Stimulated activated CD4-positive, alpha-beta T cell treated with anti-CD3 and anti-CD28 coated beads, Interleukin-4, amount 100 ng/mL, for 4 hours (primary cell): ENCODE measurements at regions not wholly inside any gene's neighbourhood (a gene's known extent, or its start where the extent isn't known, plus 50 kb on each side); places are given as distances from the start of the nearest gene placed in this dataset.

ENCODE experiments used
- DNase-seq, 2 experiments: peaks; one replicate each; pipeline ENCODE4 v3.0.0-alpha.2; 2020

GRCh38 chr9:96183751-96184150, 118.2 kb downstream of the HSD17B3 start:
- DNase-seq = no peak

GRCh38 chr9:96178153-96178552, 123.8 kb downstream of the HSD17B3 start:
- no peak for DNase-seq

GRCh38 chr9:96177719-96178028, 124.3 kb downstream of the HSD17B3 start:
- DNase-seq = no peak

DNA sequence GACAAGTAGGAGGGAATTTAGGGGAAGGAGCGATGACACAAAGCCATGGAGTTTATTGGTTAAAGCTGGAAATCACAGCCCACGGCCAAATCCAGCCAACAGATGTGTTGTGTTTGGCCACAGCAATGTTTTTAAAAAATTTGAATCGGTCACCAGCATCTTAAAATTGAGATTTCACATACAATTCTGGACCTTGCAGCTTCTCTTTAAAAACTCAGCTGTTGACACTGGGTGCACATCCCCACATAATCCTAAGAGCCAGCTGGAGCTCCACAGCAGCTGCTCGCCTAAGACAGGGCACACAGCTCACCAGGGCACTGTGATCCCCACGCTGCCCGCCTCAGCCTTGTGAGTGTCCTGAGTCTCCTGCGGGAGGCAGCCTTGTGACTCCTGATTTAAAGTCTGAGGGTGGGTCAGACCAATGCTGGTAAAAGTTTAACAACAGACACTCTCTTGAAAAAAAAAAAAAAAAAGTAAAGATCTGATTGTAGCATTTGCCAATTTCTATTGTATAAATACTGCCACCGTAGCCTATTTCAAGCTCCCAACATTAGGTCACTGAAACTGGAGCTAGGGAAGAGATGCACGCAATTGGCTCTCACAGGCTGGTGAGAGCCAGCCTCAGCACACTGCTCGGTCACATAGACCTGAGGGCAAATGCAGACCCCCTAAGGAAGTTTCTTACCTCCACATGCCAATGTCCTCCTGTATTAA, 124.8 kb downstream of the HSD17B3 start:
- no peak for DNase-seq

- no peak for DNase-seq
Observed at GRCh38 chr9:96175796-96176195, 126.2 kb downstream of the HSD17B3 start.

DNA sequence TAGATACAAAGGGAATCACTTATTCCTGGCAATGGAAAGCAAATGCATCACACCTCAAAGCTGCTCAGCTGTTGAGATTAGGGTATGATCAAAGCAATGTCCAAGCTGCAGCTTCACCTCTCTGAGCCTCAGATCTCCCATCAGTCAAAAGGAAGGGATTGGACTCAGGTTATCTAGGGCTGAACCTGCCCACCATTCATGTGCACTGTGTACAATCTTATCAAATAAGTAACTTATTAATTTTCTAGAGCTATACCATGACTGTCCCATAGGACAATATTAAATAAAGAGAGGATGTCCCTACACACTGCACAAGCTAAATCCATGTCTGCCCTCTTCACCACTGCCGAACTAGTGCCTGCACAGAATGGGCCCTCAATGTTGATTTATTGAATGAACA, 127.0 kb downstream of the HSD17B3 start:
- no peak for DNase-seq

DNA sequence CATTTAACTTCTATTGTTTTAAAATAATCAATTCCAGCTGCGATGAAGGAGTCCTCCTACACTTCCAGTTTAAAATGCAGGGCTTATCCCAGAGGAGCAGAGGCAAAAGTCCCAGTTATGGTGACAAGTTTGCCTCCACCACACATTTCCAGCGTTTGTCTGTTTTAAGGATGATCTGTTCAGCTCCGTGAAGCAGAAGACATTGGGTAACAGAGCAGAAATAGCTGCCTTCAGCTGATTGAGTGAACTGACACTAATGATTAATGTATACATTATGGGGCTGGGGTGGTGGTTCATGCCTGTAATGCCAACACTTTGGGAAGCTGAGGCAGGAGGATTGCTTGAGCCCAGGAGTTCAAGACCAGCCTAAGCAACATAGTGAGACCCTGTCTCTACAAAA, 127.6 kb downstream of the HSD17B3 start:
- DNase-seq = no peak

DNA sequence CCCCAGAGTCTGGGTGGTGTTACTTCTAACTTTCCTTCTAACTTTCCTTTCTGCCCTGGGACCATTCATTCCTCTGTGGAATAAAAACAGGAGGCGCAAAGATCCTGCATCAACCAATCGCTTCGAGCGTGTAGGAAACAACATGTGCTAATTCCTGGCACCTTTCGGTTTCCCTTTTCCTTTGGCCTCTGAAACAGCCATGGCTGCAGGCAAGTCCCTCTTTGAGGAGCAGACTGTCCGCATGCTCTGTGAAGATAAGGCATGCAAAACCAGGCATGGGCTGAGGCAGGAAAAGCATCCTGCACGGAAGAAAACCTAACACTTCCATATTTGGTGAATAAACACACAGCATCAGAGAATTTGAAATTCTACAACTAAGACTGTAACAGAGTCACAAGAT, 128.3 kb downstream of the HSD17B3 start:
- no peak for DNase-seq

- no peak for DNase-seq
Observed at GRCh38 chr9:96172797-96173196, 129.2 kb downstream of the HSD17B3 start.

DNA sequence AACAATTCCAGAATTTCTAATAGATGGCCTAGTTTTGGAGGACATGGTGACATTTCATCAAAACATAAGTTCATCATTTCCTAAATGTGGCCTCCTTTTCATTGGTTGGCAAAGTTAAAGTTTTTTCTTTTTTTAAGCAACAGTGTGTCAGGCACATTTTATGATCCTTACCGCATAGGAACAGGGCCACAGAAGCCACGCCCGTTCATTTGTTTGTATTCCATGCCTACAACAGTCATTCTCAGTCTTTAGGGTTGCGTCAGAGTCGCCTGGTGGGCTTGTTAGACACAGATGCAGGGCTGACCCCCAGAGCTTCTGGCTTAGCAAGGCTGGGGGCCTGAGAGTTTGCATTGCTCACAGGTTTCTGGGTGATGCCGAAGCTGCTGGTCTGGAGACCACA, 130.2 kb downstream of the HSD17B3 start:
- no peak for DNase-seq

DNA sequence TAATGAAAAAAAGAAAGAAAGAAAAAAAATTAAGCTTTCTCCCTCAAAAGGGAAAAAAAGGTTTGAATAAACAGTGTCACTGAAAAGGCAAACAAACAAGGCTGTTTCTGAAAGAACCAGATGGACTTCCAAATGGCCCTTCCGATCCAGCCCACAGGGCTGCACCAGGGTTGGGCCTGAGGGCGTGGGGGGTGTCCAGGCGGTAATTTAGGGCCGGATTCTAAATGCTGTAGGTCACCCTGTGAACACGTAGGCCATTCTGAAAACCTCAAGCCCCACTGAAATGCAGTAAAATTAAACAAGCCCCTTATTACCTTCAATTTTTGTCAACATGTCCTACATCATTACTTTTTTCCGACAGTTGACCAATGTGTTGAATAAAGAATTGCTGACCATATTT, 132.1 kb downstream of the HSD17B3 start:
- DNase-seq = no peak

- no peak for DNase-seq
Observed at GRCh38 chr9:96169484-96169883, 132.5 kb downstream of the HSD17B3 start.

- DNase-seq = no peak
Observed at GRCh38 chr9:96168882-96169281, 133.1 kb downstream of the HSD17B3 start.

- no peak for DNase-seq
Observed at GRCh38 chr9:96167011-96167410, 135.0 kb downstream of the HSD17B3 start.

DNA sequence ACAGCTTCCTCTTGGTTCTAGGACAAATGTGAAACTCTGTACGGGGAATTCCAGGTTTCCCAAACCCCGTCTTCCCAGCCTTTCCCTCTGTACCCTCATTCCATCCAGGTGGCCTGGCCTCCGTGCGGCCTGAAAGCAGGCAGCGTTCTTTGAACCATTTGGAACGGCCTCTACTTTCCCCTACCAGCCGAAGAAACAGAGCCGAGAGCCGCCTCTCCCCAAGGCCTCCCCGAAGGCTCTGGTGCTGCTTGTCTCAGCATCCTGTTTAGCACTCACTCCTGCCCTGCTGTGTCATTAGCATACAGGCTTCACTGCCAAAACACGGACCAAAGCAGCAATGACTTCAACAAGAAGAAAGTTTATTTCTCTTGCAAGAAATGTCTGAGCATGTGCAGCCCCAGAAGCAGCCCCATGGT, 137.7 kb downstream of the HSD17B3 start:
- DNase-seq = no peak

DNA sequence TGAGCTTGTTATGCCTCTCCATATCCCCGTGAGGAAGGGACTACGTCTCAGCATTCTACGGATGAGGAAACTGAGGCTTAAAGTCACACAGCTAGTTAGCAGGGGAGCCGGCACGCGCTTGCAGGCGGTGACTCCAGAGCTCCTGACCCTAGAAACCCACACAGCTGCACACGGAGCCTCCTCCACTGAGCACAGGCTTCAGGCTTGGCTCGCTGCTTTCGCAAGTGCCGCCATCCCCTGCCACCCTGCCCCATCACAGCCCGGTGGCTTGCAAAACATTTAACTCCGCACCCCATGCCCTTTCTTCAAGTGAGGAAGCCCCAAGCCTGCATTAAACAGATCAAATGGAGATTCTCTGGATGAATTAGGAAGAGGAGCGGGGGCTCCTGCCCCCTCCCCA, 138.3 kb downstream of the HSD17B3 start:
- no peak for DNase-seq

DNA sequence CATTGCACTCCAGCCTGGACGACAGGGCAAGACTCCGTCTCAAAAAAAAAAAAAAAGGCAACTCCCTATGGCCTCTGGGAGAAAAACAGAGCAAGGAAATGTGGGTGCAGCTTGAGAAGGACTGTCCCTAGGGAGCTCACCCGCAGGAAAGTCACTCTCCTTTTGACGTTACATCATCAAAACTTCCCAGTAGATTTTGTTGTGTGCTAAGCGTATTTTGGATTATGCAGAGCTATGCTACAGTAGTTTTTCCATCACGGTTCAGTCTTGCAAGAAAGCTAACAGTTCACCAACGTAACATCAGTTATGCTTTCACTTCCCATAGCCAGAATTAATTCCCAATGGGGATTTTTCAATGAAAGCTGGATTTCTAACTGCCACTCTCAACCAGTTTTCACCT, 138.8 kb downstream of the HSD17B3 start:
- no peak for DNase-seq

- no peak for DNase-seq
Observed at GRCh38 chr9:96161819-96162218, 140.2 kb downstream of the HSD17B3 start.

GRCh38 chr9:96160866-96161265, 141.1 kb downstream of the HSD17B3 start:
- DNase-seq = no peak

- DNase-seq = no peak
Observed at GRCh38 chr9:96160168-96160567, 141.8 kb downstream of the HSD17B3 start.

GRCh38 chr9:96159596-96159995, 142.4 kb downstream of the HSD17B3 start:
- DNase-seq = no peak

- DNase-seq = no peak
Observed at GRCh38 chr9:96158909-96159575, 142.9 kb downstream of the HSD17B3 start.

- no peak for DNase-seq
Observed at GRCh38 chr9:96158147-96158546, 143.8 kb downstream of the HSD17B3 start.

- no peak for DNase-seq
Observed at GRCh38 chr9:96157675-96158074, 144.3 kb downstream of the HSD17B3 start.
